CD4-positive, alpha-beta T cell treated with Interleukin-15 for 4 hours (primary cell): ENCODE measurements at regions not wholly inside any gene's neighbourhood (a gene's known extent, or its start where the extent isn't known, plus 50 kb on each side); places are given as distances from the start of the nearest gene placed in this dataset.

ENCODE experiments used
- DNase-seq: peaks from one replicate; pipeline ENCODE4 v3.0.0-alpha.2; 2020; ENCODE audit warnings: low spot score

DNA sequence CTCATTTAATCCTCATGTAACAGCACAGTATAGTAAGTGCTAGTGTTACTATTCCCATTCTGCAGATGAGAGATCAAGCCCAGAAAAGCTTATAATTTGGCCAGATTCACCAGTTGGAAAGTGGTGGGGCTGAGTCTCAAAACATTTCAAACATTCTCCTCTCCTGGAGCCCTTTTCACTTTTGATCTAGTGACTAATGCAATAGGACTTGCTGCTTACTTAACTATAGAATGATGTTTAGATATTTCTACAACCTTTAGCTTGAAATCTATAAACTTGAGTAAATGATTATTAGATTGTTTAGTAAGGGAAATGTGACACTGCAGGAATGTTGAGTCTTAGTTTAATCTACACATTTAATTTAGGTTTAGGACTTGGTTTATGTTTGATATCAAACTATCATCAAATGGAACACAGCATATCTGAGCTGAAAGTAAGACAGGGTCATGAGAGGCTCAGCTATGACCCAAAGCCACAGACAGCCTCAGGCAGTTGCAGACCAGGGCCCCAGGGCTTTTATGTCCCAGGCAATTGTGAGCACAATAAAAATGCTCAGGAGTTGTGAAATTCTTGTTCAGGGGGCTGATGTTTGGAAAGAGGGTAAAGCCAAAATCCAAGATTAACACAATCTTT lies 199.5 kb upstream of the HS3ST1 start:
- DNase-seq = no peak

DNA sequence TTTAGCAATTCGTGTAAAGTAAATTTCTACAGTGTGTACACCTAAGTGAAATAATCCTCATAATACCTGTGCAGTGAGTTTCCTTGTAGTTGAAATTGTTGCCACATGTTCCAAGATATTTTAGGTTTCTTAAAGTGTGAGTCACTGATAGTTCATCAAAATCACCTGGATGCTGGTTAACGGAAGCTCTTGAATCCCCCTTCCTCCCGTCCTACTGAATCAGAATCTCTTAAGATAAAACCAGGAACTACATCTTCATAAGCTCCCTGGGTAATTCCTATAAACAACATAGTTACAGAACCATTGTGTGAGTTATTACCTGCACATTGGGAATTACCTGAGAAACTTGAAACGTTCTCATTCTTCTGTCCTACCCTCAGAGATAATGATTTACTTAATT lies 197.4 kb upstream of the HS3ST1 start:
- no peak for DNase-seq

DNA sequence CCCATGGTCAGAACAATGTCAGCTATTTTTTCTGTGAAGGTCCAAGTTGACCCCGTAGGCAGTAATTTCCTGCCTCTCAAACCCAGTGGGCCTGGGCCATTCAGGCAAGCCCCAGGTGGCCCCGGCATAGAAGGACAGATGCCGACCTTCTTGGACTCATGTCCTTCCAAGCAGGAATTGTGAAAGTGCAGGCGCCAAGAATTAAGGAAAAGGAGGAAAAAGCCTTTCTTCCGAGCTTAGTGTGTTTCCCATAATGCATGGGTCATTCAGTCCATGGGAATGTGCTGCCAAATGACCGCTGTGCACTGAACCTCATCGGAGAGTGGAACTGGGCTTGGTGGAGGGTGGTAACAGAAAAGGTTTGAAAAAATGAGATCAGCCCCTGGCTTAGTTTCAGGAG lies 196.5 kb upstream of the HS3ST1 start:
- DNase-seq = no peak

DNA sequence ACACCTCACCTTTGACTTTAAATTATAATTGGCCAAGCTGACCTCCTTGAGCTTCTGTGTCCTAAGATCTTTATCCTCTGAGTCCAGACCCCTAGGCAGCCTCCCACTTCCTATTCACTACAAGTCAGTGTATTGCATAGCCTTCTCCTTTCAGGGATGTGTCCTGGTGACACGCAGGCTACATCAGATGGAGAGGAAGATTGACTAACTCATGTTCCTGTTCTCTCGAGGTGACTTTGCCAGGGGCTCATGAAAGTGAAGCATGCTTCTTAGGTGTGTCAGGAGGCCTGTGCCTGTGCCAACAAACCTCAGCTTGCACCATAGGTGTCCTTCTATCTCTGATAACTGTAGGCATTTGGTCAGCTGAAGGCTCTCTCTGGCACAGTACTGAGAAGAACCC lies 195.7 kb upstream of the HS3ST1 start:
- DNase-seq = no peak

DNA sequence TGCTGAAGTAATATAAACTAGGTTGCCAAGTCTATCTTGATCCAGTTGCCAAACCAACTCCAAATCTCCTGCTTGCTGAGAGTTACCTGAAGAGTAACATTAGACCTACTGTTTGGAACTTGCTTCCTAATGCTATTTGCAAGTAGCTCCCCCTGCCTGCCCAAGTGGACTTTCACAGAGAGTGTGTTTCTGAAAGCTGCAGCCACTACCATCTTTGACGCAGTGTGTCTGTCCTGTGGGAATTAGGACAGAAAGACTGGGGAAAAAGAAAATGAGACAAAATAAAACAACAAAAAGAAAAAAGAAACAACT lies 195.0 kb upstream of the HS3ST1 start:
- no peak for DNase-seq

DNA sequence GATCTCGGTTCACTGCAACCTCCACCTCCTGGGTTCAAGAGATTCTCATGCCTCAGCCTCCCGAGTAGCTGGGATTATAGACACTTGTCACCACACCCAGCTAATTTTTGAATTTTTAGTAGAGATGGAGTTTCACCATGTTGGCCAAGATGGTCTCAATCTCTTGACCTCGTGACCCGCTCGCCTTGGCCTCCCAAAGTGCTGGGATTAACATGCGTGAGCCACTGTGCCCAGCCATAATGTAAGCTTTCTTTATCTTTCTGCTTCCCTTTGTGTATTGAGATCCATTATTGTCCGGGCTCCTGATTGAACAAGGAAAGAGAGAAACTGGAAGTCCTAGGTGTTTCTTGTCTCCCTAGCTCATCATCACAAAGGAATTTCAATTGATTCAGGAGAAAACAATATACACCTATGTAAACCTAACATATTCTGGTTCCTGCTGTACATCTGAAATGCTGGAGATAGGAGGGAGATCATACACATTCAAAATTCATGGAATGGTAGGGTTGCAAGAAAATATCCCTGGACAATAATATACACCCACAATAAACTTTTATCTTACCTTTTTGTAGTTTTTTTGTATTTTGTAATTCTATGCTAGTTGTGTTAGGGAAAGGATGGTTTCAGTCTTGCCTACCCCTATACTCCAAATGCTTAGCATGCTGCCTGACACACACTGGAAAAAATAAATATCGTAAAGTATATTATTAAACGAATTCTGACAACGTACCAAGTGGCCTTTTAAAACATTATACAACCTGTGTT lies 194.4 kb upstream of the HS3ST1 start:
- no peak for DNase-seq

DNA sequence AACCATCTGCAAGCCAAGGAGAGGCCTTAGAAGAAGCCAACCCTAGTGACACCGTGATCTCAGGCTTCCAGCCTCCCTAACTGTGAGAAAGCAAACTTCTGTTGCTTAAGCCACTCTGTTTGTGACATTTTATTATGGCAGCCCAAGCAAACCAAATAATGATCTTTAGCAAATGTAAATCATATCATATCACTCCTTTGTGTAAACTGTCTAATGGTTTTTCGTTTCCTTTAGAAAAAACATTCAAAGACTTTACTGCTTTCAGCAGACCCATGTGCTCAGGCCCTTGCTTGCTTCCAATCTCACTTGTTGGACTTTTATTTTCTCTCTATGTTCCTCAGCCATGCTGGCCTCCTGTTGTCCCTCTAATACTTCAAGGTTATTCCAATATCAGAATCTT lies 192.2 kb upstream of the HS3ST1 start:
- no peak for DNase-seq

DNA sequence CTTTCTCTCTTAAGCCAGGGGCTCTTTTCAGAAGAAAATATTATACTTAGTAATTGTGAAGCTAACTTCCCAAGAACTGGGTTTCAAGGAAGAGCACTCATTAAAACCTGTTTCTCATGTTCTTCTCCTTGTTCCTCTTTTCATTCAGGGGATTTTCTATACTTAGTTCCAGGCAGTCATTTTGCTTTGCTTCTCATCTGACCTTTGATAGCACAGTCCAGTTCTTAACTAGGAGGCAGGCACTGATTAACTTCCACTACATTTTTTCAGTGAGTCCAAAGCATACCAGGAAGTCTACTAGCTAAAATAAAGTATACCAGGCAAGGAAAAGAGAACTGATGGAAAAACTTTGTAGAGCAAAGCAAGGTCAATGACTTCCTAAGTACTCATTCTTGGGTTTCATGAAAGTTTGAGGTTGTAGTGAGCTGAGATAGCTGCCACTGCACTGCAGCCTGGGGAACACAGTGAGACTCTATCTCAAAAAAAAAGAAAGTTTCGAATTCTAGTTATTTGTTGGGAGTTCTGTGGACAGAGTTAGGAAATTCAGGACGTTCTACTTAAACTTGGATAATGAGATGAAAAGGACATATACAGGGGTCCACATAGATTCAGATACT lies 190.1 kb upstream of the HS3ST1 start:
- no peak for DNase-seq

DNA sequence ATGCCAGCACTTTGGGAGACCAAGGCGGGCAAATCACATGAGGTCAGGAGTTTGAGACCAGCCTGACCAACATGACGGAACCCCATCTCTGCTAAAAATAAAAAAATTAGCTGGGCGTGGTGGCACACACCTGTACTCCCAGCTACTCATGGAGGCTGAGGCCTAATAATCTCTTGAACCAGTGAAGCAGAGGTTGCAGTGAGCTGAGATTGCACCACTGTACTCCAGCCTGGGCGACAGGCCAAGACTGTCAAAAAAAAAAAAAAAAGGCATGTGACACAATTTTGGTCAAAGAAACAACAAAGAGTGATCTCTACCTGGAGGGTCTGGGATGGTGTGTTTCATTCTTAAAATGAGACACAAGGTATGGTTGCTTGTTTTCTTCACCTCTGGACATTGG lies 188.2 kb upstream of the HS3ST1 start:
- DNase-seq = no peak

DNA sequence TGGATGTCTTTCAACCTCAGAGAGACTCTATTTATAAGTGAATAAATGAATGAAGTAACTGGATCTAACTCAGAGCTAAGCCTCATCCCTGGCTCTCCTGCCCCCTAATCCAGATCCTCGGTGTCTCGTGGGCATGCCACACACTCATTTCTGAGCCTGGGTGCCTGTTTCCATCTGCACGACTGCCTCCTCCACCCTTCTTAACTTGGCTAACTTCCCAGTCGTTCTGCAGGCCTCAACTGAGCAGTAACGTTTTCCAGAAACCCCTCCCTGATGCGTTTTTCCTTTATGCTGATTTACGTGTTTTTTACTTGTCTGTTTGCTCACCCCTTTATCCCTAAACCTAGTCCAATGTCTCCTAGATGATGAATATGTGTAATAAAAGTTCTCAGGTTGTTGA lies 186.9 kb upstream of the HS3ST1 start:
- no peak for DNase-seq

DNA sequence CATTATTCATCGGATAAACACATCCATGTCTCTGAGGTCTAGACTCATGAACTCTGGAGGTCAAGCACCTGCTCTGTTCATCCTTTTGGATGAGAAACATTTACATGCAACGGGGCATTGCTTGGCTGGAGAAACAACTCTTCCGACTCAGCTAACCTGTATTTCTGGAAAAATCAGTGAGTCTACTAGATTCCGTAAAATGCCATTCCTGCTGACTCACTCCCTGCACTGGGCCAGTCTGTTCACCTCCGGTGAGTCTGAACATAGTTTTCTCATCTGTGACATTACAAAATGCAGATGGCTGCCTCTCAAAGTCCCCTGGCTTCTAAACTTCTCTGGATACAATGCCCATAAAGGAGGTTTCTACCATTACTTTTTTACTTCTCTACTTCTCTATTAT lies 185.7 kb upstream of the HS3ST1 start:
- DNase-seq = no peak

DNA sequence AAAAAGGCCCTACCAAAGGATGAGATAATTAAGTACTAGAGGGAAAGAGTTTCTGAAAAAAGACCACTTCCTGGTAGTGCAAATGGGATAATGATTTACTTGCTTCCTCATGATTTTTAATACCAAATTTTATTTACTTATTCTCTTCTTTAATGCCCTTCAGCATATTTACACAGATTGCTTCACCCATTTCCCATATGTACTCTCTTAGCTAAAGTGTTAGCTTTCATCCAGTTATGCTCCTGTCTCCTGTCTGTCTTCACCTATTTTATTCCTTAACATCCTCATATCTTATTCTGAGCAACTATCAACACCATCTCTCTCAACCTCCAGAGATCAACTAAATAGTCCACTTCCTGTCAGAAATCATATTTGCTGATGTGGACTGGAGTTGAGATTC lies 183.2 kb upstream of the HS3ST1 start:
- no peak for DNase-seq

DNA sequence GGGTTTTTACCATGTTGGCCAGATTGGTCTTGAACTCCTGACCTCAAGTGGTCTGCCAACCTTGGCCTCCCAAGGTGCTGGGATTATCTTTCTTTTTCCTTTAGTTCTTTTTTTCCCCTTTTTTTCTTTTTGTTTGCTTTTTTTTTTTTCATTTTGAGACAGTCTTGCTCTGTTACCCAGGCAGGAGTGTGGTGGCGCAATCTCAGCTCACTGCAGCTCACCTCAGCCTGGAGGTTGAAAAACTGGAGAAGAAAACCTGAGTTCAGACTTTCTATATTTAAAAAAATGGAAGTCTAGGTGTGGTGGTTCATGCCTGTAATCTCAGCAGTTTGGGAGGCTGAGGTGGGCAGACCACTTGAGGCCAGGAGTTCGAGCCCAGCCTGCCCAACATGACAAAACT lies 181.1 kb upstream of the HS3ST1 start:
- no peak for DNase-seq

DNA sequence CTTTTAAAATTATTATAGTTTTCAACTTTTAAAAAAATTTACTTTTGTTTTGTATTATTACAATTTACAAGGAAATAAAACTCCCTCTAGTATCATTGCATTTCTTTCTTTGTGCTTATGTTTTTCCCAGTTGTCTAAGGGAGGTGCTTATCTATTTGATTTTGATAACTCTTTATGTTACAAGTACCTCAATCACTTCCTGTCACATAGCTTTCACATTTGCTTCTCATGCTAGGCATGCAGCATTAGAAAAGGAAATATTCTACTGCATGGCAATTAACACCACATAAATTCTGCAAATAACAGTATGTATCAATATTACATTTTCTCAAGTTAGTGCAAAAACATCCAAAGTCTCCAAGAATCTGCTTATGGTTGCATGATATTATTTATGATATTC lies 180.3 kb upstream of the HS3ST1 start:
- no peak for DNase-seq

DNA sequence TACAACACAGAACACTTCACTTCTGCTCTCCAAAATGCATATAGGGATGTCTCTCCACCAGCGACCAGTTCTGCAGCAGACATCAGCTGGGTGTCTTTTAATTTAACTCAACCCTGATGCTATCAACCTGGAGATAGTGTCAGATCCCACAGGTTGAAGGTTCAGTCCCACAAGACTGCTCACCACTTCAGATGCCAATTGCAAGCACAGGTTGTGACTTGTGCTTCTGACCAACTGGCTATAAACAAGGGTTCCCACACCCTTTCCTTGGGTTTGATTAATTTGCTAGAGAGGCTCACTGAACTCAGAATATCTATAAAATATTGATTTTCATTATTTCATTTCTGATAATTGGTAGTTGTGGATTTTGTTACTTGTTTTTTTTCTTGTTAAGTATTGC lies 177.4 kb upstream of the HS3ST1 start:
- no peak for DNase-seq

DNA sequence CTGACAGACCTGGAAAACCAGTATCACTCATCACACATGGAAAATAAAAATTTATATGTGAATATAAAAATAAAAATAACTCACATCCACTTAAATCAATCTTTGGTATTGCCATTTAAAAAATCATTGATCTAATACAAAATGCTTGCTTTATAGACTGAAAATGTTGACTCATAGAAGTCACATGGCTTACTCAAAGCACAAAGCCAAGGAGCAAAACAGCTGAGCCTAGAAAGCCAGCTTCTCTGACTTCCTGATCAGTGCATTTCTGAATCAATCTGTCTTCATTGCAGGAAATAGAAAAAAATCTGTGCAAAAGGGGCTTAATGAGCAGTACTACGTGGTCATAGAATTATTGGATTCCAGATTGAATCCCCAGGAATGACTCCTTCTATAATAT lies 176.9 kb upstream of the HS3ST1 start:
- no peak for DNase-seq

DNA sequence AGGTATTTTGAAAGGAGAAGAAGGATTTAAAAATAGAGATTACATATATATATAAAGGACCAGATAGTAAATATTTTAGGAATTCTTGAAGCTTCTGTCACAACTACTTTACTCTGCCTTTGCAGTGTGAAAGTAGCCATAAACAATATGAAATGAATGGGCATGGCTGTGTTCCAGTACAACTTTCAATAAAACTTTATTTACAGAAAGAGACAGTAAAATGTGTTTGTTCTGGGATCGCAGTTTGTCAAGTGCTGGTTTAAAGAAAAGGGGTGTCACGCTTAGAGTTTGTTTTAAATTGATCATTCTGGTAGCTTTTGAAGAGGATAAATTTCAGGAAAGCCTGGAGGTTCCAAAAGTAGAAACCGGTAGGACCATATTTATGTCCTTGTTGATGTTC lies 176.1 kb upstream of the HS3ST1 start:
- no peak for DNase-seq

DNA sequence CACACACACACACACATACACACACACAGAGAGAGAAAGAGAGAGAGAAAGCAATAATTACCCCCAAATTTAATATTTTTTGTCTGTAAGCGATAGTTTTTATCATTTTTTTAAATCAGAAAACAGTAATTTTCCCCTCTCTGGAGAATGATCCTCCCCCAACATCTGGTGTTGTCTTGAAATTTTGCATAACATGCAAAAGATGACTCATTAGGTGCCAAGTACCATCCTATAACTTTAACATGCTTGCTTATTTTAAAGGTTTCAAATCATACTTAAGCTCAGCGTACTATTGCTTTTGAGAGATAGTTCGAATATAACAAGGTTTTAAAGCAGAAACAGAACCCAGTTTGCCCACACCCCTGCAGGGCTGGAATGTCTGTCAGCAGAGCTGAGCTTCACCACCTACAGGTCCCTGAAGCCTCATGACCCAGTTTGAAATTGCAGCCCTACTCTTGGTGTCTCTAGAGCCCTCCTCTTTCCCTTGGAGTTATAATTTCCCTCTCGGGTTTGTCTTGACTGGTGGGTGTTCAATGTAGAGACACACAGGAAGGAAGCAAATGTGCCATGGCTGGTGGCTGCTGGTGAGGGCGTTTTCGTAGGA lies 175.0 kb upstream of the HS3ST1 start:
- DNase-seq = no peak

DNA sequence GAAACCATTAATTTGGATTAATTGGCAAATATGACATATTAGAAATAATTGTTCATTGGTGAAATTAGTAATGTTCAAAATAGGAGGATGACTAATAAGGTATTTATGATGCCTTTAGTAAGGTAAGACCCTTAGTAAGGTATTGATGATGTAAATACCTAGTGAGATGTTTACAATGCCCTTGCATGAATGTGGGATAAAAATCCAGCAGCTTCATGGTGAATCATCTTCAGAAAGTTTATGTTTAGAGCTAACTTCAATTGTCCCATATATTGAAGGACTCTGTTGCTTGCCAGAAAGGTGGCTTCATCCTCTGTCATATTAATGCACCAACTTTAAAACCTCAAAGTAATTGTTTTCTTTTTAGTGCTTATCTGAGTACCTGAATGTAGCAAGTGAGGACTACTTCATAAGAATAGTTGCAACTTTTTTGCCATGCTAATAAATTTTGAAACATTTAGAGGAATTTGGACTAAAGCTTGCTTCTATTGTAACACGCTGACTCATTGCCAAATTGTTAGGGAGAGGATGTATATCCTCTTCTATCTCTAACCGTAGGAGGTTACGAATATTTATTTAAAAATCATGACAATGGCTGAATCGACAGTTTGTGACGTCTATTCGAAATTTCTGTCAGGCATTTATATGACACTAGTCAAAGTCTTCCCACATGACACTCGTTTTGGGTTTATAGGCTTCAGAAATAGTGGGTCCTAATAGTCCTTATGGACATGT lies 174.1 kb upstream of the HS3ST1 start:
- no peak for DNase-seq

DNA sequence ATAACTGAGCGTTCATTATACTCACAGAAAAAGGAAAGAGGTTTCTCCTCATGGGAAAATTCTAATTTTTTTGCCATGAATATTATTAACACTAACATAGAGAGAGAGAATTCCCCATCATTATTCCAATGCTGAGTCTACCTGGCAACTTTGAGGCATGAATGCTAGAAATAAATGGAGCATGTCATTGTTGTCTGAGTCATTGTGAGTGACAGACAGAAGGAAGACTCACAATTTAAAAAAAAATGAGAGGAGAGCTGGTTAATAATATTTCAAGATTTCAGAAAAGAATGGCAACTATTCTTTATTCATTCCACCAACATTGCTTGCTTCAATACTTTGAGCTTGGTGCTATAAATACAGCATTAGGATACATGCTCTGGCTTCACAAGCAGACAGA lies 170.4 kb upstream of the HS3ST1 start:
- DNase-seq = no peak

DNA sequence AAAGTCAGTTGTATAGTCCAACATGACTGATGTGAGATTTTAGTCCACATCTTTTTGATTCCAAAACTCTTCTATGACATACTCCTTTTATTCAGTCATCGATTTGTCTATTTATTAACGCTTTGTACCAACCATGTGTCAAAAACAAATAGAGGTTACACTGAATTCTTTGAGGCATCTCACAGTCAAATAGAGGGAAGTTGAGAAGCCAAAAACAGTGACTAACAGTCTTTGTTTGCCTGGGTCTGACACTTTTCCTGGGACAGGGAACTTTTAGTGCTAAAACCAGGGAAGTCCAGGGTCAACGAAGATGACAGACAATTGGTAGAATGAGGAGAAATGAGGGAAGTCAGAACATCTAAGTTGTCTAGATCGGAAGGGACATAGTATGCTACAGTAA lies 169.9 kb upstream of the HS3ST1 start:
- no peak for DNase-seq

DNA sequence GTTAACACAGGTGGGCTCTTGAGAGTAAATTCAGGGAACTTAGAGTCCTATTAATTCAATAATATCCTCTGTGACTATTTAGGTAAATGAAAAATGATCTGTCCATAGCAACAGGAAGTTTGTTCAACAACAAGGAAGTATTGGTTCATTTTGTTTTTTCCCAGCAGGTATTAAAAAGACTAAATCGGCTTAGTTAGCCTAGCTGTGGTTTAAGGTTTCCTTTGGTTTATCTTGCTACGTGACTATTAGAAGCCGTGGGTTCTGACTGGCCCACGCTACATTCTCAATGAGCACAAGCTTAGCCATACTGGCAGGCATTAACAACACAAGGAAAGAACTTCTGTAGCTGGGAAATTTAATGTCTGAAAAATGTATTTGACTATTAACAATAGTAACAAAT lies 168.8 kb upstream of the HS3ST1 start:
- DNase-seq = no peak

DNA sequence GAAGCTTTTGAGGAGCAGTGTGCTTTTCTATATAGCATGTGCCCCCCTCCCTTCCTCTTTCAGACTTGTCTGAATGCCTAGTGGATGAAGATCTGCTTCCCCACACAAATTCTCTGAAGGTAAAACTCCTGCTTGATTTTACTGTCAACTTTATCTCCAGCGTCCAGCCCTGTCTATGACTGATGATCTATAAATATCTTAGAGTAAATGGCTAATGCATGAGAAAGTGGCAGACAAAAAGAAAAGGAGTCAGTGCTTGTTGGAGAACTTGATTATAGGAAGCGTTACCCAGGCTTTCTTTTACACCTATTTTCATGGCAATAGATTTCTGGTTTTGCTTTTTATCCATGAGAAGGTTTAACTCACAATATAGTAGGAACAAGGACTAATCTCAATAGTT lies 168.3 kb upstream of the HS3ST1 start:
- no peak for DNase-seq
